OCI-LY1 (cell line): ENCODE measurements at regions not wholly inside any gene's neighbourhood (a gene's known extent, or its start where the extent isn't known, plus 50 kb on each side); places are given as distances from the start of the nearest gene placed in this dataset.

ENCODE experiments used
- H2AFZ ChIP-seq: fragments of 200-600 bp; sonication (generic), shearing (Covaris generic); 2 replicates; pipeline ENCODE4 v1.6.0; 2014; ENCODE audit warnings: antibody characterized with exemption, mild to moderate bottlenecking, low read length
- H3F3A ChIP-seq: fragments of 200-600 bp; sonication (generic), shearing (Covaris generic); 2 replicates; pipeline ENCODE4 v1.6.0; 2014; ENCODE audit warnings: mild to moderate bottlenecking, antibody characterized with exemption, low read length, moderate library complexity; ENCODE audit not compliant: insufficient read depth
- H3K27ac ChIP-seq: fragments of 200-600 bp; sonication (generic); 2 replicates; pipeline ENCODE4 v1.5.1; 2014; ENCODE audit warnings: low read length, mixed run types, mild to moderate bottlenecking, low read depth; ENCODE audit not compliant: poor library complexity, severe bottlenecking
- H3K27me3 ChIP-seq: fragments of 200-600 bp; sonication (generic); 2 replicates; pipeline ENCODE4 v1.6.0; 2014; ENCODE audit warnings: antibody characterized with exemption, mild to moderate bottlenecking, low read length, moderate library complexity; ENCODE audit not compliant: insufficient read depth
- H3K36me3 ChIP-seq: fragments of 200-600 bp; sonication (generic); 2 replicates; pipeline ENCODE4 v1.6.1; 2014; ENCODE audit warnings: mild to moderate bottlenecking, antibody characterized with exemption, low read length, moderate library complexity, mixed read lengths; ENCODE audit not compliant: insufficient read depth
- H3K4me1 ChIP-seq: fragments of 200-600 bp; sonication (generic); 2 replicates; pipeline ENCODE4 v1.5.1; 2014; ENCODE audit warnings: mild to moderate bottlenecking, low read length, moderate library complexity; ENCODE audit not compliant: insufficient read depth, severe bottlenecking
- H3K4me2 ChIP-seq: fragments of 200-600 bp; sonication (generic), shearing (Covaris generic); 2 replicates; pipeline ENCODE4 v1.6.1; 2014; ENCODE audit warnings: low read length
- H3K4me3 ChIP-seq: fragments of 200-600 bp; sonication (generic); 2 replicates; pipeline ENCODE4 v1.5.1; 2014; ENCODE audit warnings: low read length, low read depth, mild to moderate bottlenecking, mixed read lengths; ENCODE audit not compliant: poor library complexity, severe bottlenecking
- H3K79me2 ChIP-seq: fragments of 200-600 bp; shearing (Covaris generic); 2 replicates; pipeline ENCODE4 v1.6.1; 2016; ENCODE audit warnings: mixed run types, low read length, mixed read lengths; ENCODE audit not compliant: insufficient read depth
- H3K9ac ChIP-seq: fragments of 200-600 bp; sonication (generic), shearing (Covaris generic); 2 replicates; pipeline ENCODE4 v1.6.1; 2014; ENCODE audit warnings: mild to moderate bottlenecking, low read length, mixed read lengths
- H3K9me2 ChIP-seq: fragments of 200-600 bp; sonication (generic), shearing (Covaris generic); 2 replicates; pipeline ENCODE4 v1.6.1; 2014; ENCODE audit warnings: low read depth, mild to moderate bottlenecking, low read length, mixed read lengths
- H3K9me3 ChIP-seq: fragments of 200-600 bp; shearing (Covaris generic); 2 replicates; pipeline ENCODE4 v1.6.1; 2014; ENCODE audit warnings: low read length, mixed read lengths
- H4K20me1 ChIP-seq: fragments of 200-600 bp; sonication (generic), shearing (Covaris generic); 2 replicates; pipeline ENCODE4 v1.6.0; 2016; ENCODE audit warnings: mild to moderate bottlenecking, low read length; ENCODE audit not compliant: insufficient read depth
- EZH2 ChIP-seq: fragments of 200-600 bp; sonication (generic), shearing (Covaris generic); IDR thresholded peaks from 2 replicates; pipeline ENCODE4 v1.8.0; 2017; ENCODE audit warnings: borderline replicate concordance, mixed run types, mild to moderate bottlenecking, antibody characterized with exemption, low read length, moderate library complexity, mixed read lengths
- TF ChIP-seq, protein P1 (sequence below): fragments of 200-600 bp; sonication (generic), shearing (Covaris generic); IDR thresholded peaks from 2 replicates; pipeline ENCODE4 v1.5.1; 2017; ENCODE audit warnings: mild to moderate bottlenecking, antibody characterized with exemption, low read length, moderate library complexity, mixed read lengths

DNA sequence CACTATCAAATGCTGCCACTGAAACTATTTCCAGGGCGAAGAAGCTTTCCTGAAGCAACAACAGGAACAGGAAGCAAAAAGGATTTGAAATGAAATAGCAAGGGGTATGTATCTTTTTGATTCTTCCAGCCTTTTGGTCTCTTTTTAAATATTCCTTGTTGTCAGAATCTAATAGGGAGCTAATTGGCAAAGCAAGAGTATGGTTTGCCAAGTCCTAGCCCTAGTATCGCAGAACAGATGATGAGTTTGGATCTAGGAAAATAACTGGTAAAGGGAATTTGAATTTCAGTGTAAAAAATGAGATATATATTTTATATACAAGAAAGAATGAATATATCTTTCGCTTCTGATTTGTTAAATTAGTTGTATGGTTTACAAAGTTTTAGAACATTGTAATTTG is 252.5 kb downstream of the ANKRD7 start:
- no peak overlapping the region for H3K4me3 ChIP-seq

DNA sequence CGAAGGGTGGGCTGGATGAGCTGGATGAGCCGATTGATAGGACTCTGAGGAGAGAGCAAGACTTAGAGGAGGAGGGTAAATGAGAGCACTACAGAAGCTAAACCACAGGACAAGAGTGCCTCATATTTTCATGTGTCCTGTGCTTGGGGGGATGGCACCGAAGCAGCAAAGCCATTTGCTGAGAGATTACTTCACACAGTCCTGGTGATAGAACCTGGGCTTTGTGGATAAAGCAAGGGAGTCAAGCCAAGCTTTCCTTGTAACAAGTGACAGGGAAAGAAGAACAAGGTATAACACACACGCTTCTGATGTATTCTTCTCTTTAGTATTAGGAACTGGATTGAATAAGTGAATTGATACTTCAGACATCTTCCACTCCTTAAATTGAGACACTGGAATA is 253.7 kb downstream of the ANKRD7 start:
- Histone ChIP-seq H3K27me3 (no peaks in the 10 kb centered on the region), H3K4me3 (no peak overlapping the region), H3K4me2 (no peak overlapping the region), H3K9ac (no peak overlapping the region), H4K20me1 (no peaks in the 10 kb centered on the region), H3K9me3 (peaks cover 11% of the 10 kb centered on the region), H3K4me1 (no peaks in the 10 kb centered on the region), H3K27ac (no peak overlapping the region), H3K9me2 (no peaks in the 10 kb centered on the region), H3K36me3 (no peaks in the 10 kb centered on the region), H2AFZ (no peak overlapping the region), H3F3A (no peaks in the 10 kb centered on the region), H3K79me2 (no peaks in the 10 kb centered on the region)
- TF ChIP-seq, protein P1, sequence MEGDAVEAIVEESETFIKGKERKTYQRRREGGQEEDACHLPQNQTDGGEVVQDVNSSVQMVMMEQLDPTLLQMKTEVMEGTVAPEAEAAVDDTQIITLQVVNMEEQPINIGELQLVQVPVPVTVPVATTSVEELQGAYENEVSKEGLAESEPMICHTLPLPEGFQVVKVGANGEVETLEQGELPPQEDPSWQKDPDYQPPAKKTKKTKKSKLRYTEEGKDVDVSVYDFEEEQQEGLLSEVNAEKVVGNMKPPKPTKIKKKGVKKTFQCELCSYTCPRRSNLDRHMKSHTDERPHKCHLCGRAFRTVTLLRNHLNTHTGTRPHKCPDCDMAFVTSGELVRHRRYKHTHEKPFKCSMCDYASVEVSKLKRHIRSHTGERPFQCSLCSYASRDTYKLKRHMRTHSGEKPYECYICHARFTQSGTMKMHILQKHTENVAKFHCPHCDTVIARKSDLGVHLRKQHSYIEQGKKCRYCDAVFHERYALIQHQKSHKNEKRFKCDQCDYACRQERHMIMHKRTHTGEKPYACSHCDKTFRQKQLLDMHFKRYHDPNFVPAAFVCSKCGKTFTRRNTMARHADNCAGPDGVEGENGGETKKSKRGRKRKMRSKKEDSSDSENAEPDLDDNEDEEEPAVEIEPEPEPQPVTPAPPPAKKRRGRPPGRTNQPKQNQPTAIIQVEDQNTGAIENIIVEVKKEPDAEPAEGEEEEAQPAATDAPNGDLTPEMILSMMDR, result no peak
- TF ChIP-seq EZH2, result no peak

More for the DNA sequence above, 252.5 kb downstream of the ANKRD7 start:
- H3K27ac ChIP-seq, result no peak overlapping the region
- H3K36me3 ChIP-seq, result no peaks in the 10 kb centered on the region
- H2AFZ ChIP-seq, result no peak overlapping the region
- no peak overlapping the region for H3K4me2 ChIP-seq
- H3K79me2 ChIP-seq, result no peaks in the 10 kb centered on the region
- peaks cover 11% of the 10 kb centered on the region for H3K9me3 ChIP-seq
- H3K4me1 ChIP-seq, result no peaks in the 10 kb centered on the region
- H3K9me2 ChIP-seq, result no peaks in the 10 kb centered on the region
- no peaks in the 10 kb centered on the region for H3F3A ChIP-seq
- no peaks in the 10 kb centered on the region for H4K20me1 ChIP-seq
- TF ChIP-seq, protein P1, result no peak
- TF ChIP-seq EZH2, result no peak
- H3K27me3 ChIP-seq, result no peaks in the 10 kb centered on the region
- H3K9ac ChIP-seq, result no peak overlapping the region

DNA sequence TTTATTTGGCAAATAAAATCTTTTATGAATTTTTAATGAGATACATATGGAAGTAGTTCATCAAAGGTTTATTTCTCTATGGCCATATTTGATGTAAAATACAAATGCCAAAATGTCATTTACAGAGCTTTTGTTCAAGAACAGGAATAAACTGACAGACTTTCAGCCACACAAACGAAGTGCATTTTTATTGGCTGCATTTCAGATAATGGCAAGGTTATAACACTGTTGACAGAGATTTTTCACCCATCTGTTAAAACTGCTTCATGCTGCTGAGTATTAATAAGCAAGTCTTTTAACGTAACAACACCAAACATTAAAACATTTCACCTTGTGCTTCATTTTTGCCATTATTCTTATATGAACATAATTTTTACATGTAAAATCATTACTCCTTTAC is 254.4 kb downstream of the ANKRD7 start:
- Histone ChIP-seq H3K4me3 (no peak overlapping the region), H3K36me3 (no peaks in the 10 kb centered on the region), H3F3A (no peaks in the 10 kb centered on the region), H3K9me2 (no peaks in the 10 kb centered on the region), H3K4me1 (no peaks in the 10 kb centered on the region), H3K9me3 (peaks cover 15% of the 10 kb centered on the region), H2AFZ (no peak overlapping the region), H3K27me3 (no peaks in the 10 kb centered on the region), H3K79me2 (no peaks in the 10 kb centered on the region), H4K20me1 (no peaks in the 10 kb centered on the region), H3K4me2 (no peak overlapping the region), H3K9ac (no peak overlapping the region), H3K27ac (no peak overlapping the region)
- TF ChIP-seq, protein P1, result no peak
- TF ChIP-seq EZH2, result no peak
